Colonic mucosa (tissue), 4 donors: ENCODE measurements at regions not wholly inside any gene's neighbourhood (a gene's known extent, or its start where the extent isn't known, plus 50 kb on each side); places are given as distances from the start of the nearest gene placed in this dataset.
A peak's percentile ranks its signal among the peaks of the same experiment; 100 is the strongest.
"Not testable (repeated sequence)": the region's sequence is repeated elsewhere in the genome, so short reads cannot be mapped to it uniquely, and the experiment has no call there.

Source experiments
- DNase-seq: peaks from one replicate; pipeline ENCODE4 v3.0.0-alpha.2; 2020
- H3K27ac ChIP-seq: fragments of 200-600 bp; one replicate; pipeline ENCODE4 v1.8.0; 2021
- H3K27me3 ChIP-seq: fragments of 200-600 bp; one replicate; pipeline ENCODE4 v1.8.0; 2021
- H3K36me3 ChIP-seq: fragments of 200-600 bp; one replicate; pipeline ENCODE4 v1.8.0; 2021
- H3K4me1 ChIP-seq: fragments of 200-600 bp; one replicate; pipeline ENCODE4 v1.8.0; 2021; ENCODE audit warnings: mild to moderate bottlenecking
- H3K4me3 ChIP-seq: fragments of 200-600 bp; one replicate; pipeline ENCODE4 v1.8.0; 2021
- H3K9ac ChIP-seq, 2 donors: one replicate each; pipeline ENCODE4 v1.7.0; 2013; ENCODE audit warnings: control low read depth in 2 of 2, low read depth in 2 of 2, low read length in 2 of 2
- H3K9me3 ChIP-seq: fragments of 200-600 bp; one replicate; pipeline ENCODE4 v1.8.0; 2021
- intact Hi-C: fragments of 100-400 bp; cut with DNase I; formaldehyde crosslinking; loops from one replicate; pipeline ENCODE4 v1.14.1; 2022
- donor health status: healthy.
- donor health status: DM: no; HTN: no; CAD: no.
- donor health status: DM: no; HTN: no; CAD: no.

DNA sequence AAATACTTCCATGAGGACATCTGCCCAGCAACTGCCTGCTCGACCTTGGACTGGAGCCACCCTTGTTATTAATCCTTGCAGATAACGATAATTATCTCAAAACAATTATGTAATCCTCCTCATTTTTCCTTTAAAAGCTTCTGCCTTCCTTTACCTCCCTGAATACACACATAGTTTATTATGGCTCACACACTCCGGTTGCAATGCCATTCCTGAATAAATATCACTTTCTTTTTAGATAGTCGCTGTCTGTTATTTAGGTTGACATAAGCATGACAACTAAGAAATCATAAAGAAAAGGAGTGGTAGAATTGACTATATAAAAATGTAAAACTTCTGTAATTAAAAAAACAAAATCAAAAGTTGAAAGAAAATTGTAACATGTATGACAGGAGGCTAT lies 64.8 kb downstream of the B4GALT7 start:
- H3K9ac ChIP-seq, H3K9me3 ChIP-seq, H3K4me1 ChIP-seq, intact Hi-C loops, H3K27me3 ChIP-seq, H3K36me3 ChIP-seq, H3K27ac ChIP-seq, H3K4me3 ChIP-seq, DNase-seq: not testable (repeated sequence)

- H3K9ac ChIP-seq, DNase-seq, H3K27ac ChIP-seq, H3K36me3 ChIP-seq, H3K4me1 ChIP-seq, H3K9me3 ChIP-seq, intact Hi-C loops, H3K27me3 ChIP-seq, H3K4me3 ChIP-seq: not testable (repeated sequence)
These were observed 65.2 kb downstream of the B4GALT7 start for GRCh38 chr5:177665172-177665571.

GRCh38 chr5:177665960-177666359 lies 66.0 kb downstream of the B4GALT7 start:
- DNase-seq, H3K4me3 ChIP-seq, H3K27me3 ChIP-seq, H3K36me3 ChIP-seq, intact Hi-C loops, H3K27ac ChIP-seq, H3K4me1 ChIP-seq, H3K9me3 ChIP-seq, H3K9ac ChIP-seq: not testable (repeated sequence)

- H3K4me3 ChIP-seq, H3K27me3 ChIP-seq, H3K9ac ChIP-seq, H3K4me1 ChIP-seq, intact Hi-C loops, H3K27ac ChIP-seq, H3K36me3 ChIP-seq, H3K9me3 ChIP-seq, DNase-seq: not testable (repeated sequence)
These were observed 71.3 kb downstream of the B4GALT7 start for GRCh38 chr5:177671035-177671754.

- H3K9me3 ChIP-seq, intact Hi-C loops, H3K27me3 ChIP-seq, H3K36me3 ChIP-seq, H3K4me1 ChIP-seq, H3K27ac ChIP-seq: not testable (repeated sequence)
- H3K9ac ChIP-seq, result peak overlapping the region in 1 of 2 donors; percentile 43
- H3K4me3 ChIP-seq, result peak overlapping the region; percentile 31
- DNase-seq, result peak; percentile 72
These were observed 72.1 kb downstream of the B4GALT7 start for GRCh38 chr5:177671755-177672690.
